HEK293T (cell line): ENCODE measurements at regions not wholly inside any gene's neighbourhood (a gene's known extent, or its start where the extent isn't known, plus 50 kb on each side); places are given as distances from the start of the nearest gene placed in this dataset.

Experiments
- CTCF ChIA-PET: fragments of 350-600 bp; formaldehyde crosslinking; extraction: SDS; loops from one replicate; lab custom pipeline; 2021; ENCODE audit warnings: antibody characterized with exemption, inconsistent platforms; lab: Yijun Ruan, JAX
- POLR2A ChIA-PET: fragments of 350-600 bp; formaldehyde crosslinking; extraction: SDS; loops from one replicate; lab custom pipeline; 2020; ENCODE audit warnings: antibody characterized with exemption, inconsistent platforms; lab: Yijun Ruan, JAX
- DNase-seq: peaks from one replicate; pipeline ENCODE4 v3.0.0; 2012; ENCODE audit warnings: mixed read lengths; ENCODE audit errors: extremely low spot score
- ARNT ChIP-seq: fragments of 450-650 bp; IDR thresholded peaks from 2 replicates; pipeline ENCODE4 v1.6.1; 2017; ENCODE audit warnings: mild to moderate bottlenecking
- BHLHE40 ChIP-seq: fragments of 450-650 bp; IDR thresholded peaks from 2 replicates; pipeline ENCODE4 v1.6.1; 2016; ENCODE audit warnings: mild to moderate bottlenecking, moderate library complexity, borderline replicate concordance
- CTBP1 ChIP-seq: fragments of 450-650 bp; IDR thresholded peaks from 2 replicates; pipeline ENCODE4 v1.6.1; 2016; ENCODE audit warnings: borderline replicate concordance
- ELF4 ChIP-seq: fragments of 450-650 bp; IDR thresholded peaks from 2 replicates; pipeline ENCODE4 v1.6.1; 2017; ENCODE audit warnings: antibody characterized with exemption
- FOXA1 ChIP-seq: fragments of 450-650 bp; IDR thresholded peaks from 2 replicates; pipeline ENCODE4 v1.6.1; 2016; ENCODE audit warnings: mild to moderate bottlenecking
- FOXK2 ChIP-seq: fragments of 450-650 bp; IDR thresholded peaks from 2 replicates; pipeline ENCODE4 v1.6.1; 2016; ENCODE audit warnings: mild to moderate bottlenecking
- FOXM1 ChIP-seq: fragments of 450-650 bp; IDR thresholded peaks from 2 replicates; pipeline ENCODE4 v1.6.1; 2017; ENCODE audit warnings: mild to moderate bottlenecking, borderline replicate concordance
- HDGF ChIP-seq: fragments of 450-650 bp; IDR thresholded peaks from 2 replicates; pipeline ENCODE4 v1.6.1; 2017; ENCODE audit warnings: antibody characterized with exemption, borderline replicate concordance
- L3MBTL2 ChIP-seq: fragments of 450-650 bp; conservative IDR thresholded peaks from 2 replicates; pipeline ENCODE4 v1.6.1; 2016; ENCODE audit warnings: mild to moderate bottlenecking
- LEF1 ChIP-seq: fragments of 450-650 bp; IDR thresholded peaks from 2 replicates; pipeline ENCODE4 v1.6.1; 2017; ENCODE audit warnings: mild to moderate bottlenecking, borderline replicate concordance
- NFRKB ChIP-seq: fragments of 450-650 bp; IDR thresholded peaks from 2 replicates; pipeline ENCODE4 v1.6.1; 2016; ENCODE audit warnings: mild to moderate bottlenecking, moderate library complexity
- PKNOX1 ChIP-seq: fragments of 450-650 bp; IDR thresholded peaks from 2 replicates; pipeline ENCODE4 v1.6.1; 2016
- SP1 ChIP-seq: fragments of 450-650 bp; IDR thresholded peaks from 2 replicates; pipeline ENCODE4 v1.6.1; 2017
- SUZ12 ChIP-seq: fragments of 450-650 bp; IDR thresholded peaks from 2 replicates; pipeline ENCODE4 v1.6.1; 2016; ENCODE audit warnings: mild to moderate bottlenecking
- TARDBP ChIP-seq: fragments of 450-650 bp; IDR thresholded peaks from 2 replicates; pipeline ENCODE4 v1.6.1; 2016
- ZNF384 ChIP-seq: fragments of 450-650 bp; IDR thresholded peaks from 2 replicates; pipeline ENCODE4 v1.6.1; 2016

- no peak for DNase-seq
- TF ChIP-seq TARDBP (no peak), ZNF384 (no peak), ELF4 (no peak), CTBP1 (no peak), ARNT (no peak), HDGF (no peak), SUZ12 (no peak), PKNOX1 (no peak), BHLHE40 (no peak), FOXA1 (no peak), FOXM1 (no peak), L3MBTL2 (no peak), NFRKB (no peak), LEF1 (no peak), SP1 (no peak), FOXK2 (no peak)
- POLR2A ChIA-PET: no interaction called here
- CTCF ChIA-PET: no interaction called here
Observed at GRCh38 chr2:56580242-56580641, 396.5 kb downstream of the CCDC85A start.

GRCh38 chr2:56582570-56582969 is 398.8 kb downstream of the CCDC85A start:
- TF ChIP-seq FOXA1 (no peak), FOXK2 (no peak), SP1 (no peak), ARNT (no peak), ZNF384 (no peak), NFRKB (no peak), ELF4 (no peak), SUZ12 (no peak), L3MBTL2 (no peak), PKNOX1 (no peak), TARDBP (no peak), LEF1 (no peak), FOXM1 (no peak), CTBP1 (no peak), BHLHE40 (no peak), HDGF (no peak)
- CTCF ChIA-PET: no interaction called here
- no peak for DNase-seq
- POLR2A ChIA-PET: no interaction called here

GRCh38 chr2:56583796-56584315 is 400.1 kb downstream of the CCDC85A start:
- TF ChIP-seq ARNT (no peak), CTBP1 (no peak), SUZ12 (no peak), FOXM1 (no peak), FOXK2 (no peak), ZNF384 (no peak), HDGF (no peak), ELF4 (no peak), SP1 (no peak), TARDBP (no peak), NFRKB (no peak), LEF1 (no peak), PKNOX1 (no peak), L3MBTL2 (no peak)
- POLR2A ChIA-PET: no interaction called here
- no peak for DNase-seq
- CTCF ChIA-PET: no interaction called here

- ChIA-PET CTCF (no interaction called here), POLR2A (no interaction called here)
- TF ChIP-seq SUZ12 (no peak), L3MBTL2 (no peak), PKNOX1 (no peak), ARNT (no peak), SP1 (no peak), LEF1 (no peak), BHLHE40 (no peak), CTBP1 (no peak), NFRKB (no peak), ELF4 (no peak)
- DNase-seq: no peak
Observed at GRCh38 chr2:56587456-56587855, 403.7 kb downstream of the CCDC85A start.

GRCh38 chr2:56589194-56589593 is 405.4 kb downstream of the CCDC85A start:
- TF ChIP-seq CTBP1 (no peak), HDGF (no peak), SP1 (no peak), SUZ12 (no peak), BHLHE40 (no peak), TARDBP (no peak), NFRKB (no peak), FOXA1 (no peak), LEF1 (no peak), FOXK2 (no peak), ARNT (no peak), FOXM1 (no peak), ELF4 (no peak), L3MBTL2 (no peak), PKNOX1 (no peak), ZNF384 (no peak)
- no peak for DNase-seq
- CTCF ChIA-PET: no interaction called here
- POLR2A ChIA-PET: no interaction called here
